ENCODE measurements at regions not wholly inside any gene's neighbourhood (a gene's known extent, or its start where the extent isn't known, plus 50 kb on each side); places are given as distances from the start of the nearest gene placed in this dataset.

DNA sequence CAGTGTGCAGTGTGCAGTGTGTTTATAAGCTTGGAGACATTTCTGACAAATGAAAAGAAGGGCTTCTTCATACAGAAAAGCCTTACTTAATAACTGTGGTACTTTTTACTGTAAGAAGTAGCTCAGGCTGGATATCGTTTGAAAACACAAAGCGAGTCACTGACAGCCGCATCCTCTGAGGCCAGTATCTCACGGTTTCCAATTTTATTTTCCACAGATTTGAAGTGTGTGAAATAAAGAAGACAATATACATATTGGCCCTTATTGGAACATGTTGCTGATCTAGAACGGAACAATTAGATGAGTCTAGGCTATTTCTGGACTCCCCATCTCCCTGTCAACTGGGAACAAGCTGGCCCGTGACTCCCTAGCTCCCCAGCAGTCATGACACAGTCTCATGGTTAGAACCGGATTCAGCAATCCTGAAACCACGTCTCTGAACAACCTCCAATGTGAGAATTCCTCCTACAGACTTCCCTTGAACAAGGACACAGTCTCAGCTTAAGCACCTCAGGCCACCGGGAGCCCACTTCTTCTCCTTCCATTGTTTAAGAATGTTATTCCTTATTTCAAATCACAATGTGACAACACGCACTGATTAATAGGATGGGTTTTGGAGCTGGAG is 484.5 kb downstream of the COG6 start:
- no peak for TF ChIP-seq POLR2AphosphoS5 (IDR thresholded peaks at IDR 0.05)
- TF ChIP-seq, protein P1, sequence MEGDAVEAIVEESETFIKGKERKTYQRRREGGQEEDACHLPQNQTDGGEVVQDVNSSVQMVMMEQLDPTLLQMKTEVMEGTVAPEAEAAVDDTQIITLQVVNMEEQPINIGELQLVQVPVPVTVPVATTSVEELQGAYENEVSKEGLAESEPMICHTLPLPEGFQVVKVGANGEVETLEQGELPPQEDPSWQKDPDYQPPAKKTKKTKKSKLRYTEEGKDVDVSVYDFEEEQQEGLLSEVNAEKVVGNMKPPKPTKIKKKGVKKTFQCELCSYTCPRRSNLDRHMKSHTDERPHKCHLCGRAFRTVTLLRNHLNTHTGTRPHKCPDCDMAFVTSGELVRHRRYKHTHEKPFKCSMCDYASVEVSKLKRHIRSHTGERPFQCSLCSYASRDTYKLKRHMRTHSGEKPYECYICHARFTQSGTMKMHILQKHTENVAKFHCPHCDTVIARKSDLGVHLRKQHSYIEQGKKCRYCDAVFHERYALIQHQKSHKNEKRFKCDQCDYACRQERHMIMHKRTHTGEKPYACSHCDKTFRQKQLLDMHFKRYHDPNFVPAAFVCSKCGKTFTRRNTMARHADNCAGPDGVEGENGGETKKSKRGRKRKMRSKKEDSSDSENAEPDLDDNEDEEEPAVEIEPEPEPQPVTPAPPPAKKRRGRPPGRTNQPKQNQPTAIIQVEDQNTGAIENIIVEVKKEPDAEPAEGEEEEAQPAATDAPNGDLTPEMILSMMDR (IDR thresholded peaks at IDR 0.05): no peak
- no peak for TF ChIP-seq POLR2A (IDR thresholded peaks at IDR 0.05)

Measured in breast epithelium (tissue), 3 donors.